B cell (primary cell): ENCODE measurements at regions not wholly inside any gene's neighbourhood (a gene's known extent, or its start where the extent isn't known, plus 50 kb on each side); places are given as distances from the start of the nearest gene placed in this dataset.

ENCODE experiments used
- ATAC-seq: fragments of 200-7000 bp; cut with Tn5 transposase; one replicate; pipeline ENCODE4 v1.10.0; 2021; ENCODE audit warnings: low read depth, mild to moderate bottlenecking, moderate number of reproducible peaks, moderate library complexity
- CTCF ChIA-PET: fragments of 350-600 bp; sonication (Branson Sonifier 250); formaldehyde crosslinking; loops from one replicate; lab custom pipeline; 2021; ENCODE audit warnings: antibody characterized with exemption, inconsistent platforms; lab: Charles Lee
- POLR2A ChIA-PET: fragments of 350-600 bp; sonication (Branson Sonifier 250); formaldehyde crosslinking; loops from one replicate; lab custom pipeline; 2021; ENCODE audit warnings: antibody characterized with exemption; lab: Charles Lee
- DNase-seq: peaks from one replicate; pipeline ENCODE4 v3.0.0; 2013
- H2AFZ ChIP-seq: 2 replicates; pipeline ENCODE4 v1.6.1; 2012; ENCODE audit warnings: mild to moderate bottlenecking, low read depth, low read length; ENCODE audit not compliant: insufficient read depth, poor library complexity, severe bottlenecking
- H3K27ac ChIP-seq, 2 donors: 1 replicate in 1 of 2; 2 replicates in 1 of 2; pipeline ENCODE4 v1.5.1; 2012 to 2013; ENCODE audit warnings: low read length in 2 of 2, mild to moderate bottlenecking in 2 of 2, moderate library complexity in 1 of 2
- H3K27me3 ChIP-seq, 4 experiments: fragments of 200-600 bp in 1 of 4; sonication (generic) in 1 of 4; replicated peaks in 1 of 4; 1 replicate in 2 of 4; 2 replicates in 2 of 4; pipeline versions ENCODE4 v1.6.1 to v1.7.0; 2013 to 2016; ENCODE audit warnings: low read length in 3 of 4, mild to moderate bottlenecking in 2 of 4, mixed read lengths in 1 of 4, moderate library complexity in 1 of 4; ENCODE audit not compliant: insufficient read depth in 4 of 4, control insufficient read depth in 3 of 4; ENCODE audit errors: control extremely low read depth in 1 of 4
- H3K36me3 ChIP-seq, 2 experiments: replicated peaks in 1 of 2; 1 replicate in 1 of 2; 2 replicates in 1 of 2; pipeline versions ENCODE4 v1.6.1 to v1.7.1; 2013; ENCODE audit warnings: low read length in 1 of 2; ENCODE audit not compliant: insufficient read depth in 2 of 2, control insufficient read depth in 1 of 2; ENCODE audit errors: control extremely low read depth in 1 of 2, extremely low read depth in 1 of 2
- H3K4me1 ChIP-seq, 2 donors: fragments of 200-600 bp in 1 of 2; sonication (generic) in 1 of 2; 1 replicate in 1 of 2; 2 replicates in 1 of 2; pipeline versions ENCODE4 v1.5.1 to v1.6.1; 2013 to 2017; ENCODE audit warnings: low read length in 2 of 2; ENCODE audit not compliant: control insufficient read depth in 2 of 2, insufficient read depth in 2 of 2
- H3K4me2 ChIP-seq: replicated peaks from 2 replicates; pipeline ENCODE3; 2012; ENCODE audit warnings: mild to moderate bottlenecking, low read depth, low read length; ENCODE audit not compliant: poor library complexity, severe bottlenecking
- H3K4me3 ChIP-seq, 5 experiments: fragments of 200-600 bp in 1 of 5; sonication (generic) in 1 of 5; 1 replicate in 3 of 5; 2 replicates in 2 of 5; pipeline versions ENCODE4 v1.5.1 to v1.7.0; 2011 to 2016; ENCODE audit warnings: low read length in 4 of 5, mild to moderate bottlenecking in 4 of 5, low read depth in 2 of 5, control low read depth in 1 of 5, moderate library complexity in 1 of 5; ENCODE audit not compliant: insufficient read depth in 1 of 5; ENCODE audit errors: control extremely low read depth in 1 of 5, extremely low read depth in 1 of 5
- H3K79me2 ChIP-seq: fragments of 200-600 bp; sonication (generic); one replicate; pipeline ENCODE4 v1.6.0; 2016; ENCODE audit warnings: low read length; ENCODE audit not compliant: control insufficient read depth, insufficient read depth
- H3K9ac ChIP-seq: fragments of 200-600 bp; sonication (generic); 2 replicates; pipeline ENCODE4 v1.6.1; 2017; ENCODE audit warnings: mild to moderate bottlenecking, low read length, moderate library complexity
- H3K9me3 ChIP-seq, 3 donors: one replicate each; pipeline versions ENCODE4 v1.6.1 to v1.7.1; 2013; ENCODE audit warnings: low read length in 2 of 3; ENCODE audit not compliant: control insufficient read depth in 2 of 3, insufficient read depth in 1 of 3; ENCODE audit errors: control extremely low read depth in 1 of 3
- H4K20me1 ChIP-seq: 2 replicates; pipeline ENCODE4 v1.6.0; 2012; ENCODE audit warnings: mild to moderate bottlenecking, low read length; ENCODE audit not compliant: insufficient read depth, control insufficient read depth, poor library complexity, severe bottlenecking
- H3K27ac Mint-ChIP-seq: one replicate; pipeline ENCODE4 v1.8.0; 2021; ENCODE audit warnings: mixed read lengths
- H3K27me3 Mint-ChIP-seq: one replicate; pipeline ENCODE4 v1.8.0; 2021; ENCODE audit warnings: mixed read lengths
- H3K4me1 Mint-ChIP-seq: one replicate; pipeline ENCODE4 v1.8.0; 2021; ENCODE audit warnings: mixed read lengths
- H3K4me3 Mint-ChIP-seq: one replicate; pipeline ENCODE4 v1.8.0; 2021; ENCODE audit warnings: mixed read lengths
- H3K9me3 Mint-ChIP-seq: one replicate; pipeline ENCODE4 v1.8.0; 2022; ENCODE audit warnings: mixed read lengths; ENCODE audit not compliant: insufficient read depth
- EZH2 ChIP-seq: IDR thresholded peaks from 2 replicates; pipeline ENCODE4 v1.6.1; 2012; ENCODE audit warnings: borderline replicate concordance, low read depth, mild to moderate bottlenecking, moderate library complexity, low read length; ENCODE audit not compliant: insufficient read depth, poor library complexity, severe bottlenecking
- WGBS: methylation state at CpG from one replicate; pipeline ENCODE4 v1.1.5; 2013; ENCODE audit warnings: missing lambda C conversion rate; ENCODE audit not compliant: insufficient coverage; 5-methylcytosine and 5-hydroxymethylcytosine counted together
- intact Hi-C: fragments of 100-400 bp; cut with micrococcal nuclease; formaldehyde crosslinking; loops from one replicate; pipeline ENCODE4 v1.10.0; 2022
- TF ChIP-seq, protein P1 (sequence below): fragments of 200-600 bp; IDR thresholded peaks from one replicate; pipeline ENCODE4 v1.8.0; 2022; ENCODE audit warnings: antibody characterized with exemption, mild to moderate bottlenecking

DNA sequence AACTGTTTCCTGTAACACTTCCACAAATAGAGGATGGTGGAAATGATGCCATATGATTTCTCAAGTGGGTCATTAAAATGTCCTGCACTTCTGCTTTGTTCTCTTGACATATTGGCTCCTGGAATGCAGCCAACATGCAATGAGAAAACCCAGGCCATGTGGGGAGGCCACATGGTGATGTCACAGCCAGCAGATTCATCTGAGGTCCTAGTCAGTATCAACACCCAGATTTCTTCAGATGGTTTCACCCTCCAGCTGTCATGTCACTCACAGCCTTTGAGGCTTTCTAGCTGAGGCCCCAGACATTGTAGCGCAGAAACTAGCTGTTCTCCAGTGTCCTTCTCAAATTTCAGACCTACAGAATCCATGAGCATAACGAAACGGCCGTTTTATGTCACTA lies 102.3 kb upstream of the NUPR2 start:
- Mint-ChIP-seq H3K4me1 (no peaks in the 10 kb centered on the region), H3K27ac (no peak overlapping the region), H3K9me3 (peaks cover 12% of the 10 kb centered on the region), H3K27me3 (no peaks in the 10 kb centered on the region), H3K4me3 (no peak overlapping the region)
- intact Hi-C loops: no loop called here
- ChIA-PET POLR2A (no interaction called here), CTCF (no interaction called here)
- no peak for DNase-seq
- 91% methylated on average over 4 of the region's 4 CpGs for WGBS
- Histone ChIP-seq H3K9me3 (peaks cover 2 to 26% (median 4%) of the 10 kb centered on the region in 3 donors), H3K36me3 (no peaks in the 10 kb centered on the region), H3K4me1 (no peaks in the 10 kb centered on the region), H2AFZ (no peak overlapping the region), H4K20me1 (no peaks in the 10 kb centered on the region), H3K27me3 (no peaks in the 10 kb centered on the region), H3K27ac (no peak overlapping the region), H3K79me2 (no peaks in the 10 kb centered on the region), H3K4me3 (no peak overlapping the region), H3K9ac (no peak overlapping the region), H3K4me2 (no peak overlapping the region)
- no peak for TF ChIP-seq EZH2
- TF ChIP-seq, protein P1, sequence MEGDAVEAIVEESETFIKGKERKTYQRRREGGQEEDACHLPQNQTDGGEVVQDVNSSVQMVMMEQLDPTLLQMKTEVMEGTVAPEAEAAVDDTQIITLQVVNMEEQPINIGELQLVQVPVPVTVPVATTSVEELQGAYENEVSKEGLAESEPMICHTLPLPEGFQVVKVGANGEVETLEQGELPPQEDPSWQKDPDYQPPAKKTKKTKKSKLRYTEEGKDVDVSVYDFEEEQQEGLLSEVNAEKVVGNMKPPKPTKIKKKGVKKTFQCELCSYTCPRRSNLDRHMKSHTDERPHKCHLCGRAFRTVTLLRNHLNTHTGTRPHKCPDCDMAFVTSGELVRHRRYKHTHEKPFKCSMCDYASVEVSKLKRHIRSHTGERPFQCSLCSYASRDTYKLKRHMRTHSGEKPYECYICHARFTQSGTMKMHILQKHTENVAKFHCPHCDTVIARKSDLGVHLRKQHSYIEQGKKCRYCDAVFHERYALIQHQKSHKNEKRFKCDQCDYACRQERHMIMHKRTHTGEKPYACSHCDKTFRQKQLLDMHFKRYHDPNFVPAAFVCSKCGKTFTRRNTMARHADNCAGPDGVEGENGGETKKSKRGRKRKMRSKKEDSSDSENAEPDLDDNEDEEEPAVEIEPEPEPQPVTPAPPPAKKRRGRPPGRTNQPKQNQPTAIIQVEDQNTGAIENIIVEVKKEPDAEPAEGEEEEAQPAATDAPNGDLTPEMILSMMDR: no peak
- no peak for ATAC-seq

DNA sequence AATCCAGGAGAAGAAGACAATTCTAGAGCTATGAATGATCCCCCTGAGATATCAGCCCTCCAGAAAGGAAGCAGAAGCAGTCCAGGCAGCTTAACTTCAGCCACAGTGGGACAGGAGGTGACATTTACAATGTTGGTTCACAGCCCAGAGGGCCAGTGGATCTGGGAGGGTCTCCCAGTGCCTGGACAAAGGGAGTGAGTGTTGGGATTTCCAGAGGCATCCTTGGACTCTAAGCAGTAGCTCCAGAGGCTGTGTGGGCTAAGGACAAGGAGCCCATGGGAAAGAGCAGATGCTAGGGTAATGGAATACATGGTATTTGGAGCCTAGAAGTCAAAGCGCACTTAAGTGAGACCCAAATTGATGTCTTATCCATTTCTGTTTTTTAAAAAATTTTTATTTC lies 97.4 kb upstream of the NUPR2 start:
- H3K4me1 Mint-ChIP-seq: no peaks in the 10 kb centered on the region
- Histone ChIP-seq H3K9me3 (peaks cover 2 to 34% (median 4%) of the 10 kb centered on the region in 3 donors), H3K4me2 (no peak overlapping the region), H3K9ac (no peak overlapping the region), H3K4me3 (no peak overlapping the region), H4K20me1 (no peaks in the 10 kb centered on the region), H3K36me3 (no peaks in the 10 kb centered on the region), H3K79me2 (no peaks in the 10 kb centered on the region), H3K4me1 (no peaks in the 10 kb centered on the region), H3K27ac (no peak overlapping the region), H2AFZ (no peak overlapping the region), H3K27me3 (no peaks in the 10 kb centered on the region)
- no peak overlapping the region for H3K4me3 Mint-ChIP-seq
- H3K27ac Mint-ChIP-seq: no peak overlapping the region
- no CpG with 5 or more reads among the region's 1 CpG for WGBS
- peaks cover 8% of the 10 kb centered on the region for H3K9me3 Mint-ChIP-seq
- TF ChIP-seq, protein P1: no peak
- no peak for TF ChIP-seq EZH2
- POLR2A ChIA-PET: no interaction called here
- DNase-seq: no peak
- CTCF ChIA-PET: no interaction called here
- no peaks in the 10 kb centered on the region for H3K27me3 Mint-ChIP-seq
- no peak for ATAC-seq
- intact Hi-C loops: no loop called here
